Left colon (tissue), 2 donors: ENCODE measurements at regions not wholly inside any gene's neighbourhood (a gene's known extent, or its start where the extent isn't known, plus 50 kb on each side); places are given as distances from the start of the nearest gene placed in this dataset.
A peak's percentile ranks its signal among the peaks of the same experiment; 100 is the strongest.

ENCODE experiments used
- ATAC-seq: fragments of 200-7000 bp; cut with Tn5 transposase; one replicate; pipeline ENCODE4 v1.9.1; 2020; ENCODE audit warnings: mild to moderate bottlenecking, moderate library complexity
- DNase-seq, 2 donors: peaks; one replicate each; pipeline ENCODE4 v3.0.0-alpha.2; 2020
- intact Hi-C, 2 donors: fragments of 100-400 bp; cut with DNase I in 1 of 2; cut with micrococcal nuclease in 1 of 2; formaldehyde crosslinking; loops; one replicate each; pipeline versions ENCODE4 v1.11.2 to v1.14.0; 2022; cut with DNase I, micrococcal nuclease
- donor health status: DM: no; HTN: no; CAD: no.
- donor health status: DM: yes; HTN: yes; CAD: no.

GRCh38 chr10:93173967-93174845 lies 100.5 kb downstream of the CYP26A1 start:
- ATAC-seq (peak; percentile 93), DNase-seq (no peak)
- intact Hi-C loops = no loop called here

GRCh38 chr10:93175490-93175889 lies 101.8 kb downstream of the CYP26A1 start:
- intact Hi-C loops = no loop called here
- ATAC-seq (no peak), DNase-seq (no peak)

GRCh38 chr10:93177511-93177910 lies 103.8 kb downstream of the CYP26A1 start:
- no peak for DNase-seq
- ATAC-seq = no peak
- intact Hi-C loops = no loop called here

- no peak for DNase-seq
- intact Hi-C loops = no loop called here
- no peak for ATAC-seq
Measured at GRCh38 chr10:93178226-93178625, 104.5 kb downstream of the CYP26A1 start.

- intact Hi-C loops = no loop called here
- no peak for ATAC-seq
- DNase-seq = peak; percentile 17 to 27
Measured at GRCh38 chr10:93180482-93180931, 106.8 kb downstream of the CYP26A1 start.

- no peak for DNase-seq
- ATAC-seq = no peak
- intact Hi-C loops = no loop called here
Measured at GRCh38 chr10:93181271-93182048, 107.8 kb downstream of the CYP26A1 start.

GRCh38 chr10:93182049-93182327 lies 108.3 kb downstream of the CYP26A1 start:
- intact Hi-C loops = no loop called here
- DNase-seq (no peak), ATAC-seq (no peak)

- intact Hi-C loops = no loop called here
- DNase-seq = no peak
- ATAC-seq = no peak
Measured at GRCh38 chr10:93182790-93183189, 109.1 kb downstream of the CYP26A1 start.

GRCh38 chr10:93186653-93187052 lies 113.0 kb downstream of the CYP26A1 start:
- DNase-seq (no peak), ATAC-seq (no peak)
- intact Hi-C loops = no loop called here

- DNase-seq (no peak), ATAC-seq (peak; percentile 15)
- intact Hi-C loops = no loop called here
Measured at GRCh38 chr10:93189944-93190343, 116.3 kb downstream of the CYP26A1 start.

- ATAC-seq = peak; percentile 24
- DNase-seq = no peak
Measured at GRCh38 chr10:93190372-93190771, 116.7 kb downstream of the CYP26A1 start.

GRCh38 chr10:93193906-93194305 lies 120.2 kb downstream of the CYP26A1 start:
- intact Hi-C loops = no loop called here
- DNase-seq = no peak
- no peak for ATAC-seq

More at GRCh38 chr10:93190372-93190771, 116.7 kb downstream of the CYP26A1 start:
- intact Hi-C loops = no loop called here

- peak; percentile 23 for ATAC-seq
- DNase-seq = peak; percentile 20 to 34
- intact Hi-C loops = no loop called here
Measured at GRCh38 chr10:93198401-93199131, 124.9 kb downstream of the CYP26A1 start.

GRCh38 chr10:93199191-93199751 lies 125.6 kb downstream of the CYP26A1 start:
- DNase-seq (peak; percentile 74 to 81), ATAC-seq (peak; percentile 94)
- intact Hi-C loops = no loop called here

GRCh38 chr10:93204494-93205485 lies 131.1 kb downstream of the CYP26A1 start:
- ATAC-seq = no peak
- intact Hi-C loops = no loop called here
- no peak for DNase-seq

- DNase-seq (no peak), ATAC-seq (no peak)
- intact Hi-C loops = no loop called here
Measured at GRCh38 chr10:93206652-93207051, 133.0 kb downstream of the CYP26A1 start.

GRCh38 chr10:93208717-93209464 lies 135.2 kb downstream of the CYP26A1 start:
- ATAC-seq (no peak), DNase-seq (no peak)
- intact Hi-C loops = no loop called here
